ENCODE measurements at regions not wholly inside any gene's neighbourhood (a gene's known extent, or its start where the extent isn't known, plus 50 kb on each side); places are given as distances from the start of the nearest gene placed in this dataset.

DNA sequence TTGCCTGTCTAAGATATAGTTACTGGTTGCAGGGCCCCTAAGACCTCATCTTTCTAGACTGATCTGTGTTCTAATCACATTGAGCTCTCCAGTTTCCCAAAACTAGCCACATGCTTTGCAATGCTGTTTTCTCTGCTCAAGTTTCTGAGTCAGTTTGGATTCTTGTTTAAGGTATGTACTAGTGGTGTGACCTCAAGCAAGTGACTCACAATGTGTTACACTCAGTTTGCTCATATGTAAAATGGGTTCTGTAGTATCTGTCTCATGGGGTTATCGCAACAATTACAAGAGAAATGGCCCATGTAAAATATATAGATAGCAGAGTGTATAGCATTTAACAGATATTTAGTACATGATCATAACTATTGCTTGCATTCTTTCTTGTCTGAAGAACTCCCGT is 153.1 kb upstream of the ELL2 start:
- RAD21 ChIA-PET (ENCODE audit: low non-redundant PET in 1 of 2, low total read pairs in 2 of 2, uncharacterized antibody in 2 of 2, unreplicated experiment in 2 of 2) = no interaction called here
- Histone ChIP-seq H3K27ac (ENCODE audit: low read depth, low read length) (no peak overlapping the region), H3K36me3 (ENCODE audit: control insufficient read depth in 1 of 2, insufficient read depth in 2 of 2, low read length in 2 of 2) (no peaks in the 10 kb centered on the region), H3K79me2 (ENCODE audit: insufficient read depth, low read length) (no peaks in the 10 kb centered on the region), H3K9me3 (ENCODE audit: control insufficient read depth in 1 of 2, insufficient read depth in 1 of 2, low read depth in 1 of 2, low read length in 2 of 2) (no peaks in the 10 kb centered on the region), H3K4me1 (ENCODE audit: control insufficient read depth in 1 of 2, insufficient read depth in 2 of 2, low read length in 2 of 2) (no peaks in the 10 kb centered on the region), H2AFZ (ENCODE audit: low read depth, low read length, poor library complexity, severe bottlenecking) (no peak overlapping the region), H3K4me3 (replicated peaks in 1 of 2; ENCODE audit: low read depth in 1 of 2, low read length in 2 of 2) (no peak overlapping the region), H3K4me2 (ENCODE audit: low read length) (no peak overlapping the region), H3K9me2 (ENCODE audit: insufficient read depth) (no peaks in the 10 kb centered on the region), H4K20me1 (ENCODE audit: insufficient read depth) (no peaks in the 10 kb centered on the region), H3K27me3 (ENCODE audit: insufficient read depth, low read length) (no peaks in the 10 kb centered on the region), H3K9ac (ENCODE audit: low read length) (no peak overlapping the region)
- no TSS peak for BruUV-seq (replicated peaks)
- POLR2A ChIA-PET = no interaction called here
- intact Hi-C loops (cut with micrococcal nuclease) = no loop called here
- CTCF ChIA-PET = no interaction called here
- ATAC-seq (no peak), DNase-seq (ENCODE audit: low read depth, low spot score) (no peak)
- TF ChIP-seq SP1 (IDR thresholded peaks at IDR 0.05; ENCODE audit: low read depth) = no peak
- no peak for TF ChIP-seq EZH2 (IDR thresholded peaks at IDR 0.05)
- TF ChIP-seq, protein P1, sequence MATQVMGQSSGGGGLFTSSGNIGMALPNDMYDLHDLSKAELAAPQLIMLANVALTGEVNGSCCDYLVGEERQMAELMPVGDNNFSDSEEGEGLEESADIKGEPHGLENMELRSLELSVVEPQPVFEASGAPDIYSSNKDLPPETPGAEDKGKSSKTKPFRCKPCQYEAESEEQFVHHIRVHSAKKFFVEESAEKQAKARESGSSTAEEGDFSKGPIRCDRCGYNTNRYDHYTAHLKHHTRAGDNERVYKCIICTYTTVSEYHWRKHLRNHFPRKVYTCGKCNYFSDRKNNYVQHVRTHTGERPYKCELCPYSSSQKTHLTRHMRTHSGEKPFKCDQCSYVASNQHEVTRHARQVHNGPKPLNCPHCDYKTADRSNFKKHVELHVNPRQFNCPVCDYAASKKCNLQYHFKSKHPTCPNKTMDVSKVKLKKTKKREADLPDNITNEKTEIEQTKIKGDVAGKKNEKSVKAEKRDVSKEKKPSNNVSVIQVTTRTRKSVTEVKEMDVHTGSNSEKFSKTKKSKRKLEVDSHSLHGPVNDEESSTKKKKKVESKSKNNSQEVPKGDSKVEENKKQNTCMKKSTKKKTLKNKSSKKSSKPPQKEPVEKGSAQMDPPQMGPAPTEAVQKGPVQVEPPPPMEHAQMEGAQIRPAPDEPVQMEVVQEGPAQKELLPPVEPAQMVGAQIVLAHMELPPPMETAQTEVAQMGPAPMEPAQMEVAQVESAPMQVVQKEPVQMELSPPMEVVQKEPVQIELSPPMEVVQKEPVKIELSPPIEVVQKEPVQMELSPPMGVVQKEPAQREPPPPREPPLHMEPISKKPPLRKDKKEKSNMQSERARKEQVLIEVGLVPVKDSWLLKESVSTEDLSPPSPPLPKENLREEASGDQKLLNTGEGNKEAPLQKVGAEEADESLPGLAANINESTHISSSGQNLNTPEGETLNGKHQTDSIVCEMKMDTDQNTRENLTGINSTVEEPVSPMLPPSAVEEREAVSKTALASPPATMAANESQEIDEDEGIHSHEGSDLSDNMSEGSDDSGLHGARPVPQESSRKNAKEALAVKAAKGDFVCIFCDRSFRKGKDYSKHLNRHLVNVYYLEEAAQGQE (IDR thresholded peaks at IDR 0.05; ENCODE audit: low read depth) = no peak
- TF ChIP-seq SRF (IDR thresholded peaks at IDR 0.05; ENCODE audit: low read depth) = no peak
- no peak for TF ChIP-seq ZFX (IDR thresholded peaks at IDR 0.05)
- no peak for TF ChIP-seq JUND (IDR thresholded peaks at IDR 0.05)
- no peak for TF ChIP-seq POLR2A (IDR thresholded peaks at IDR 0.05; ENCODE audit: borderline replicate concordance, extremely low read depth, insufficient read depth, insufficient read length)
- TF ChIP-seq ZNF274 (IDR thresholded peaks at IDR 0.05; ENCODE audit: low read depth, low read length) = no peak
- TF ChIP-seq ELF1 (IDR thresholded peaks at IDR 0.05; ENCODE audit: borderline replicate concordance, low read depth) = no peak
- TF ChIP-seq EZH2phosphoT487 (IDR thresholded peaks at IDR 0.05; ENCODE audit: borderline replicate concordance) = no peak
- no peak for TF ChIP-seq YY1 (IDR thresholded peaks at IDR 0.05; ENCODE audit: extremely low read depth, insufficient replicate concordance, low read depth, low read length)
- no peak for TF ChIP-seq CBX3 (IDR thresholded peaks at IDR 0.05; ENCODE audit: low read depth)

Data from HCT116 (cell line).